ENCODE measurements at regions not wholly inside any gene's neighbourhood (a gene's known extent, or its start where the extent isn't known, plus 50 kb on each side); places are given as distances from the start of the nearest gene placed in this dataset.

DNA sequence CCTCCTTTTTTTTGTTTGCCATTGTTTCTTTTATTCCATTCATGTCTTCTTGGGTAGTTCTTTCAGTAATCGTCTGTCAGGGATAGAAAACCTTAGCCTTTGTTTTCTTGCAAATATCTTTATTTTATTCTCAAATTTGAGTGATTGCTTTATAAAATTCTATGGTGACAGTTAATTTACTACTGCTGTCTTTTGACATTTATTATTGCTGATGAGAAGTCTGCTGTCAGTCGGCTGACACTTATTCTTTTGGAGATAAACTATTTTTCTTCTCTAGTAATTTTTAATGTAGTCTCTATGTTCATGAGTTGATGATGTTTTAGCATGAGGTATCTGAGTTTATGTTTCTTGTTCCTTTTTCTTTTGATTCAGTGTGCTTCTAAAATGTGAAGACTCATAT is 983.8 kb downstream of the TTLL7 start:
- DNase-seq: no peak

DNA sequence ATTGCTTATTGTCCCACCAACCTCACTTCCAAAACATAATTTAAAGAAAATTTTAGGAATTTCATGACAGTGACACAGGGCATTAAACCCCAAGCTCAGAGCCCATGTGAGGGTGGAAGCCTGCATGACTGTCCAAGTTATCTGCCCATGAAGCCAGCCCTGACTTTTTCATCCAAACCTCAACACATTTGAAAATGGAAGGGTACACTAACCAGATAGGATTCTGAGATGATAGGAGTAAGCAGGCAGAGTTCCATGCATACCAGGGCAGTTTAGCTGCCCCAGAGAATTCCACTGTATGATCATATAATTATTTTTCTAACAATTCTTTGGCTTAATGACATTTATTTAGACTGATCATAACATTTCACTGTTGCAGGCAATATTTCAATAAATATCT is 986.0 kb downstream of the TTLL7 start:
- no peak for DNase-seq

- peak; percentile 92 for DNase-seq
Measured at GRCh38 chr1:83011265-83011664, 987.7 kb downstream of the TTLL7 start.

DNA sequence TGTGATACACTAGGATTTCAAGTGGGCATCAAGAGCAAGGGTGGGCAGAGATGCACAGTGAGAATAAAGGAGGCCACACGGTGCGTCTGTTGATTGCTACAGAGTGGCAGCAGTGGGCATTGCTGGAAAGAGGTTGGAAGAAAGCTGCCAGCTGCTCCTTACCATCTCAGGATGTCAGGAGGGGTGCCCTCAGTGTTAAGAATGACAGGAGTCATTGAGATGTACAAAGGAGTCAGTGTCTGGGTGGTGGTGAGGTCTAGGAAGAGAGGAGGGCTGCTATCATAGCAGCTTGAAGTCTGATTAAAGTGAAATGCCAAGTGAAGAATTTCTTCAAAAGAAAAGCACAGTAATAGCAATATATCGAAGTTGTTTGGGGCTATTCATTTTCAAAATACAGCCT is 992.7 kb downstream of the TTLL7 start:
- no peak for DNase-seq

DNA sequence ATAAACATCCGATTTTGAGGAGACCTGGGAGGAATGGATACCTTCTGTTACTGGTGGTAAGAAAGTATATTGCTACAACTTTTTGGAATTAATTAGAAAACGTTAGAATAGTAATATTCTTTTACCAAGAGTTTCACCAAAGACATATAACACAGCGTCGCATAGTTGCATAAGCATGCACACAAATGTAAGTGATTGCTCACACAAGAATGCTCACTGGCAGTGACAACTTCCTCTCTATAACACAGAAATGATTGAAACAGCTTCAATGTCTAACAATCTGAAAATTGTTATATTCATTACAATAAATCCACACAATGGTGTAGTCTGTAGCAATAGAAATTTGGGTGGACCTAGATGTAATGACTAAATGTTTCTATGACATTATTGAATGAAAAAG is 998.6 kb downstream of the TTLL7 start:
- no peak for DNase-seq

DNA sequence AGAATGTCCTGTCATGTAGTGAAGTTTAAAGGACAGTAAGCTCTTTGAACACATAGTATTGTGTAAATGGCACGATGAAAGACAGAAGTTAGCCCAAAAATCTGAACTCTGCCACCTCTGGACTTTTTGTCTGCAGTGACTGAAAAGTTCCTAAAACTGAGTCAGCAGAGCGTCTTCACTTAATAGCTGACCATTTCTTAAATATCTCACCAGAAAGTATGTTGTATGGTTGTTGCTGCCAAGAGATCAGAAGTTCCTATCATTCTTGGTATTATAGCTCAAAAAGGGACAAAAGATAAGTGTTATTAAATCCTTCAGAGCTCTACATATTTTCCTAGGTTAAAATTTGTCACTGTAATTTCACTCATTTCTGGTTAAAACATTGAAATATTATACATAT is 1003.0 kb downstream of the TTLL7 start:
- DNase-seq: no peak

DNA sequence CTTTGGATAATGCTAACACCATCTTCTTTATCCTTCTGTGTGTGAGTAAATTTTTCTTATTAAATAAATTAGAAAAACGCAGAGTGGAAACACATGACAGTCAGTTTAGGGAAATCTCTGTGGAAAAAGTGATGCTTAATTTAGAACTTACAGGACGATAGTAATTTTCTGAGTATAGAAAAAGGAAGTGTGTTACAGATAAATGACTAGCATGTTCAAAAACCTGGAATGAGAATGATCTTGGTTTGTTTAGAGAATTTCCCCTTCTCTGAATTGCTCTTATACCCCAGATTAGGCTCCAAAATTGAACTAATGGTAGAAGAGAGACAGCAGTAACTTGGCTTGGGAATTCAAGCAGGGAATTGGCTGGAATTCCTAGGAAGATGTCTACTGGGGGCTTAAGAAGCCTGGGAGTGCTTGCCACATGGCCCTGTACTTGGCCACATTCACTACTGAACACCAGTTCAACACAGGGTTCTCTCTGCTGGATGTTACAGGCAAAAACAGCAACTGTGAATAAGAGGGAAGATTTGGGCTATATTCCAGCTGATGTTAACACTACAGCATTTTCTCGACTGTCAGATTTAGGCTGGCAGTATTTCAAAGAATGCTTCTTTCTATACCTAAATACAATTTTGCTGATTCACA is 1004.2 kb downstream of the TTLL7 start:
- DNase-seq: no peak

- no peak for DNase-seq
Measured at GRCh38 chr1:82991569-82991968, 1007.4 kb downstream of the TTLL7 start.

DNA sequence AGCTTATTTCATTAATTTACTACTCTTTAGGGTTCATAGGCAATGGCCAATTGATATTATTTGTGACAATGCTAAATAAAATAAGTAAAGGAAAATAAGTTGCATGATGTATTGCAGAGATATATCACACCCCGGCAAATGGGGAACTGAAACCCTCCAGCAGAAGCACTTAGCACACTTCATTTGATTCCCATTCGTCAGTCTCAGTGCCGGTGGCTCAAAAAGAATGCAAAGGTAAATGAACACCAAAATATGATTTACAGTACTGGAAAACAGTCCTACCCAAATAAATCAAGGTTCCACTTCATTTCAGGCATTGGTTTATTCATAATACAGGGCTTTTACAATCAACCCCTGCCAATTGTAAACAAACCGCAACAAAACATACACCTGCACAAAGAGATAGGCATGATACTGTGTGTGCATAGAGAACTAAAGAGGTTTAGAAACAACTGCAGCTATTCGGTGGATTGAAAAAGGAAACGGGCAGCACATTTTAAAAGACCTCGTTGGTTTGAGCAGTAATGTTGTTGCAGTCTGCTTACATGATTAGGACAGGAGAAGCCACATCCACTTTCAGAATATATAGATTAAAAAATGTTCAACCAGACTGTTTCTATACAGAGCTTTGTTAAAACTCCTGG is 1019.2 kb downstream of the TTLL7 start:
- peak; percentile 81 for DNase-seq

DNA sequence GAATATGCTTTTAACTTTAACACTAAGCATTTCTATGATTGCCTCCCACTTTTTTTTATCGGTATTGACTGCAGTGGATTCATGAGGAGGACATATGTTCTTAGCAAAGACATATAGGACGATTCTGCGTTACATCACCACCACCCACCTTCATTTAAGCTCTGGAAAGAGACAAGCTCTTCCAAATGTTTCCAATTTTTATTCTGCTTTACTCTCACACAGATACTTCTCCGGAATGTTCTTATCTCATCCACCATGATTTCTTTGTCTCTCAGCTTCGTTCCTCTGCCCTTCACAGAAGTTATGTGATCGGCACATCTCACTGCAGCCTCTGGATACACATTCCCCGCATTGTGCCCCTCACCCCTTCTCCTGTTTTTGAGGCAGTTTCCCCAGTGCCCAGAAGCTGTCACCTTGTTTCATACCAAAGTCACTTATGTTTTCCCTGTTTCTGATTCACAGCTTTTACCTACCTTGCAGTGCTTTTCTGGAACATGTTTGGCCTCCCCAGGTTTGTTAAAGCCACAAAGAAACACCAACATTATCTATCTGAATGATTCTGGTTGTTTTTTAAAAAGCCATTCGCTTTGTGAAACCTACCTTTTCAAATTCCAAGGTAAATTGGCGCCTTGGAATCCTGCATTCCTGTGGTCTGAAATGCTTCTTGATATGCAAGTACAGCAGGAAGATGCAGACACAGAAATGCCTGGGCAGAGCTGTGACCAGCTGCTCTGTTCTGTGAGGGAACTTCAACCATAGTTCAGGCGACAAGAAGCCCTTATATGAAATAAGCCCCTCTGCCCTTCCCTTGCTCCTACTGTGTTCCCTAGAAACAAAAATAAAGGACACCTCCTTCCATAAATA is 1020.2 kb downstream of the TTLL7 start:
- no peak for DNase-seq

GRCh38 chr1:82972841-82973553 is 1025.9 kb downstream of the TTLL7 start:
- DNase-seq: no peak

DNA sequence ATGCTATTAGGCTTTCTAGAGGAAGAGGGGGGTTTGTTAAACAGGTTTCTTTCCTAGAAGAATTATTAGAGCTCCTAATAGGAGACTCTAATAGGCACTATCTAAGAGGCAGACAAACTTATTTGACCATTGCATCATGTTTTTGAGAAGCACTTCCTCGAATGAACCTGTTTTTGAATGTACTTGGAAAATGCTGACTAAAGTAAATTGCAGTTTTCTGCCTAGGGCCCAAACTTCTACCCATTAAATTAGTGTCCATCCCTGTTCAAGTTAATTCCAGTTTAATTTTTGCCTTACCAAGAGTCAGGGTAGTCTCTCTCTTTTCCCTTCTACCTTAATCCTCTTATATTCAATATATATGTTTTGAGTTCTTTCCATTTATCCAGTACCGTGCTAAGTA is 1029.6 kb downstream of the TTLL7 start:
- no peak for DNase-seq

- DNase-seq: no peak
Measured at GRCh38 chr1:82962658-82963057, 1036.3 kb downstream of the TTLL7 start.

GRCh38 chr1:82950606-82951200 is 1048.2 kb downstream of the TTLL7 start:
- no peak for DNase-seq

- no peak for DNase-seq
Measured at GRCh38 chr1:82948386-82948785, 1050.5 kb downstream of the TTLL7 start.

DNA sequence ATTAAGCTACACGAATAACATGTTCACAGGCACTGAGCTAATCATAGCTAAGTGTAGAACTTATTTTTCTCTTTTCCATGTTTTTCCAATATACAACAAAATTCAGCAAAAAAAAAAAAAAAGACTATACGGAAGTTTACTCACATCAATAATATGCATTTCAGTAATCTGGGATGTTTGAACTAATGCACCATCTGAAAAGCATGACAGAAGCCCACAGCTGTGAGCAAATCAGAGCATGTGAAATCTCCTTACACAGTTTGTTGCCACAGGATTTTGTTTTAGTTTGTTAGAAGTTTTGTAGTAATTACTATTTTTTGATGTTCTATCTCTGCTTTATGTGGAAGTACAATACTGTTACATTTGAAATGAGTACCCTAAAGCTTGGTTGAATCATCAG is 1051.7 kb downstream of the TTLL7 start:
- DNase-seq: no peak

DNA sequence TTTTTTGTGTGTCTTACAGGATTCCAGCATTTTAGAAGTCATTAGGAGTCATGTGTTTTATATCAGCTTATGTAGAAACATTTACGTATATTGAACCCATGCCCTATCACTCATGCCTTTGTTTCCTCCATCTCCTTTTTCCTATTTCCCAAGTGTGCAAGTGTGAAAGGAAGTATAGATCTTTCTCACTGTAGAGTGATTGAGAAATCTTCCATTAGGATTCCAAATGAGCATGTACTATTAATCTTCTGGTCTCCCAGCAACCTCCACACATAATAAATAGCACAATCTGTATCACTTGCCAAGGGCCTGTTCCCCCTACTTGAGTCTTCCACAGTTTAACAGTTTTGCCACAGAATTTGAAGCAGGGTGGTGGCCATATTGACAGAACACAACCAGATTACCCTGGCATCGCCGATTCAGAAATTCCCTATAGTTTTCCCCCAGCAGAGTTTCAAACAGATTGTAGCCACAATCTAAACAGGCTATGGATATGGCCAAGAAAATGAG is 1052.8 kb downstream of the TTLL7 start:
- no peak for DNase-seq

- DNase-seq: no peak
Measured at GRCh38 chr1:82944822-82945221, 1054.1 kb downstream of the TTLL7 start.

GRCh38 chr1:82934074-82934473 is 1064.9 kb downstream of the TTLL7 start:
- peak; percentile 31 for DNase-seq

DNA sequence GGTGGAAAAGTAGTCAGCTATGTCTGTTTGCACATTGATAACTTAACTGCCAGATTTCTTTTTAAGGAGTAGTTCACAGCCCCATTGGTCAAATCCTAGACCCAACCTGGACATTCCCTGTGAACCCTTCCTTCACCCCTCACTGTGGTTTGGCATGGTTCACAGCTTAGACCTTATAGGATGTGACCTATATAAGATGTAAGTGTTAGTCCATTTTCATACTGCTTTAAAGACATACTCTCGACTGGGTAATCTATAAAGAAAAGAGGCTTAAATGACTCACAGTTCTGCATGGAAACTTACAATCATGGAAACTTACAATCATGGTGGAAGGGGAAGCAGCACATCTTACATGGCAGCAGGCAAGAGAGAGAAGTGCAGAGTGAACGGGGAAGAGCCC is 1066.2 kb downstream of the TTLL7 start:
- no peak for DNase-seq

DNA sequence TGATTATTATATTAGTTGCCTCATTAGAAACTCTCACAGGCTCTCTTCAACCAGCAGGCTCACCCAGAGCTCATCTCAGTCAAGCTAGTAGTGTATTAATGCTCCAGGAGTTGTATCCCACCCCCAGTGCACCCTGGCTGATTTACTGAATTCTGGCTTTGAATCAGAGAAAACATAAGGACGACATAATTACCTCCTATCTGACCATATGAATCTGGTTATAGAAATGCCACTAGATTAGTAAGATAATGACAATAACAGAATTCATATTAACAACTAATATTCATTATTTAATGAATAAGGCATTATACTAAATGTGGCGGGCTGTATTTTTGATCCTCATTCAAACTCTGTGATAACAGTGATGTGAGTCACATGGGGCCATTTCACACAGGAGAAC is 1066.7 kb downstream of the TTLL7 start:
- DNase-seq: no peak

DNA sequence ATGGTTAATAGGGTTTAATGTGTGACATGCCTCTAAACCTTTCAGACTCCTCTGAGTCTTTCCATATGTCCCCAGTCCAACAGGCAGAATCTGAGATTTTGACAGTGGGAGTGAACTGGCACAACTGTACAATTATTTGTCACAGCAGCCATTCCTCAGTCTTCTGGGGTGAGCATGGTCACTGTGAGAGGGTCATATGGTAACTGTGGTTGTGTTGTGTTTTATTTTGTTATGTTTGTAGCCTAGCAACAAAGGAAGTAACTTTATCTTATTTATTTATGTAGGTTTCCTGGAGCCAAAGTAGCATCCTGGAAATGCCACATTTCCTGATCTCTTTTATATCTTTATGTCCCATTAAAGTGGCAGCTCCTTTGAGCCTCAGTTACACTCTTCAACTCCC is 1067.9 kb downstream of the TTLL7 start:
- DNase-seq: no peak

- DNase-seq: no peak
Measured at GRCh38 chr1:82927753-82928152, 1071.2 kb downstream of the TTLL7 start.

All from NCI-H1105 treated with DMSO at 0.1 percent for 48 hours (cell line).